Adrenal gland (tissue), 5 donors: ENCODE measurements at regions not wholly inside any gene's neighbourhood (a gene's known extent, or its start where the extent isn't known, plus 50 kb on each side); places are given as distances from the start of the nearest gene placed in this dataset.

Source experiments
- POLR2A ChIP-seq, 2 donors: fragments of 450-650 bp; IDR thresholded peaks; one replicate each; pipeline ENCODE4 v1.6.1; 2017; ENCODE audit warnings: antibody characterized with exemption in 2 of 2, mild to moderate bottlenecking in 2 of 2, moderate library complexity in 1 of 2
- TF ChIP-seq, protein P1 (sequence below), 6 experiments: fragments of 450-650 bp in 4 of 6; fragments of 200-600 bp in 2 of 6; sonication (generic) in 1 of 6; IDR thresholded peaks; 1 replicate in 5 of 6; 2 replicates in 1 of 6; pipeline versions ENCODE4 v1.5.1 to v1.8.0; 2016 to 2021; ENCODE audit warnings: antibody characterized with exemption in 6 of 6, mild to moderate bottlenecking in 2 of 6, moderate library complexity in 1 of 6
- donor health status: DM: no; HTN: no; CAD: no.

- TF ChIP-seq, protein P1, sequence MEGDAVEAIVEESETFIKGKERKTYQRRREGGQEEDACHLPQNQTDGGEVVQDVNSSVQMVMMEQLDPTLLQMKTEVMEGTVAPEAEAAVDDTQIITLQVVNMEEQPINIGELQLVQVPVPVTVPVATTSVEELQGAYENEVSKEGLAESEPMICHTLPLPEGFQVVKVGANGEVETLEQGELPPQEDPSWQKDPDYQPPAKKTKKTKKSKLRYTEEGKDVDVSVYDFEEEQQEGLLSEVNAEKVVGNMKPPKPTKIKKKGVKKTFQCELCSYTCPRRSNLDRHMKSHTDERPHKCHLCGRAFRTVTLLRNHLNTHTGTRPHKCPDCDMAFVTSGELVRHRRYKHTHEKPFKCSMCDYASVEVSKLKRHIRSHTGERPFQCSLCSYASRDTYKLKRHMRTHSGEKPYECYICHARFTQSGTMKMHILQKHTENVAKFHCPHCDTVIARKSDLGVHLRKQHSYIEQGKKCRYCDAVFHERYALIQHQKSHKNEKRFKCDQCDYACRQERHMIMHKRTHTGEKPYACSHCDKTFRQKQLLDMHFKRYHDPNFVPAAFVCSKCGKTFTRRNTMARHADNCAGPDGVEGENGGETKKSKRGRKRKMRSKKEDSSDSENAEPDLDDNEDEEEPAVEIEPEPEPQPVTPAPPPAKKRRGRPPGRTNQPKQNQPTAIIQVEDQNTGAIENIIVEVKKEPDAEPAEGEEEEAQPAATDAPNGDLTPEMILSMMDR (IDR thresholded peaks at IDR 0.05) = no peak
- no peak for TF ChIP-seq POLR2A (IDR thresholded peaks at IDR 0.05)
Measured at GRCh38 chr2:172308253-172308935, 119.0 kb upstream of the ITGA6 start.
